Thyroid gland (tissue), 4 donors: ENCODE measurements at regions not wholly inside any gene's neighbourhood (a gene's known extent, or its start where the extent isn't known, plus 50 kb on each side); places are given as distances from the start of the nearest gene placed in this dataset.

Experiments used
- CTCF ChIP-seq, 6 experiments: fragments of 200-600 bp in 3 of 6; fragments of 450-650 bp in 3 of 6; sonication (generic) in 3 of 6; IDR thresholded peaks; one replicate each; pipeline ENCODE4 v1.5.1; 2016 to 2019; ENCODE audit warnings: antibody characterized with exemption in 6 of 6, mild to moderate bottlenecking in 2 of 6, inconsistent platforms in 1 of 6, moderate library complexity in 1 of 6
- POLR2A ChIP-seq, 2 donors: fragments of 450-650 bp; IDR thresholded peaks; one replicate each; pipeline ENCODE4 v1.6.1; 2017; ENCODE audit warnings: antibody characterized with exemption in 2 of 2, mild to moderate bottlenecking in 2 of 2, moderate library complexity in 1 of 2

GRCh38 chr12:88865537-88865936, 285.3 kb upstream of the KITLG start:
- no peak for TF ChIP-seq CTCF (IDR thresholded peaks at IDR 0.05)
- no peak for TF ChIP-seq POLR2A (IDR thresholded peaks at IDR 0.05)
